H1 (cell line): ENCODE measurements at regions not wholly inside any gene's neighbourhood (a gene's known extent, or its start where the extent isn't known, plus 50 kb on each side); places are given as distances from the start of the nearest gene placed in this dataset.

Experiments
- BRCA1 ChIP-seq: IDR thresholded peaks from 2 replicates; pipeline ENCODE4 v1.6.1; 2012; ENCODE audit warnings: low read depth, low read length, improper control_type of control experiment
- CTBP2 ChIP-seq: IDR thresholded peaks from 2 replicates; pipeline ENCODE4 v1.7.0; 2011; ENCODE audit warnings: borderline replicate concordance, mild to moderate bottlenecking, moderate library complexity, mixed read lengths, low read length; ENCODE audit not compliant: insufficient read depth, insufficient read length
- MAFK ChIP-seq: IDR thresholded peaks from 2 replicates; pipeline ENCODE4 v1.6.1; 2012; ENCODE audit warnings: low read depth, mild to moderate bottlenecking, improper control_type of control experiment, low read length
- NANOG ChIP-seq: IDR thresholded peaks from 2 replicates; pipeline ENCODE4 v1.6.1; 2011; ENCODE audit warnings: low read length, low read depth, mild to moderate bottlenecking, inconsistent platforms; ENCODE audit not compliant: insufficient read depth, poor library complexity, severe bottlenecking
- RAD21 ChIP-seq, 2 experiments: IDR thresholded peaks in 1 of 2; conservative IDR thresholded peaks in 1 of 2; 2 replicates each; pipeline ENCODE4 v1.6.1; 2011; ENCODE audit warnings: low read depth in 2 of 2, low read length in 2 of 2, improper control_type of control experiment in 1 of 2, inconsistent platforms in 1 of 2, mild to moderate bottlenecking in 1 of 2, moderate library complexity in 1 of 2
- RNF2 ChIP-seq: fragments of 200-900, 300-1000 bp; sonication (generic); IDR thresholded peaks from 2 replicates; pipeline ENCODE4 v1.7.1; 2016; ENCODE audit warnings: borderline replicate concordance, low read depth, mild to moderate bottlenecking, antibody characterized with exemption, low read length; ENCODE audit not compliant: poor library complexity, severe bottlenecking; ENCODE audit errors: missing control alignments
- SAP30 ChIP-seq: fragments of 300-600 bp; sonication (generic); IDR thresholded peaks from 2 replicates; pipeline ENCODE4 v1.7.1; 2012; ENCODE audit warnings: low read length, moderate library complexity, mild to moderate bottlenecking, inconsistent platforms; ENCODE audit not compliant: insufficient read depth, insufficient replicate concordance
- SUZ12 ChIP-seq: fragments of 200-600 bp; sonication (generic); IDR thresholded peaks from 2 replicates; pipeline ENCODE4 v1.6.1; 2012; ENCODE audit warnings: mild to moderate bottlenecking, inconsistent platforms, low read length, moderate library complexity, mixed read lengths
- YY1 ChIP-seq: IDR thresholded peaks from 2 replicates; pipeline ENCODE4 v1.6.1; 2011; ENCODE audit warnings: low read depth, mild to moderate bottlenecking, low read length
- TF ChIP-seq, protein P1 (sequence below): fragments of 300-600 bp; sonication (generic); IDR thresholded peaks from 2 replicates; pipeline ENCODE4 v1.7.1; 2012; ENCODE audit warnings: low read length, moderate library complexity, mild to moderate bottlenecking, inconsistent platforms; ENCODE audit not compliant: insufficient replicate concordance
- TF ChIP-seq, protein P2 (sequence below): IDR thresholded peaks from 2 replicates; pipeline ENCODE4 v1.6.1; 2012; ENCODE audit warnings: inconsistent platforms

DNA sequence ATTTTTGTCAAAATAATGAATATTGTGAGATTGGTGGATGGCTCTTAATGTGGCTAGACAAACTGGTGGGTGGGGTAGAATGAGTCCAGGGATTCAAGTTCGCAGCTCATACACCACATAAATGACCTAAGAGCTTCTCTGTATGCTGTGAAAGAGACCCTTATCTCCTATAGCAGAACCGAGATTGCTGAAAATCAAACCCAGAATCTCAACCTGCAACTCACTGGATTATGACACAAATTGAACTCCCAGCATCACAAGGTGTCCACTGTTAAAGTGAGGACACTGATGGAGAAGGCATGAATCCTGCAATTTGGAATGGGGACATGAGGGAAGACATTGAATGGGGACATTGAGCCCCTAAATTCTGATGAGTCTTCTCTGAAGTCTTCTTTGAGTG lies 51.3 kb upstream of the CNKSR3 start (continued):
- TF ChIP-seq, protein P1, sequence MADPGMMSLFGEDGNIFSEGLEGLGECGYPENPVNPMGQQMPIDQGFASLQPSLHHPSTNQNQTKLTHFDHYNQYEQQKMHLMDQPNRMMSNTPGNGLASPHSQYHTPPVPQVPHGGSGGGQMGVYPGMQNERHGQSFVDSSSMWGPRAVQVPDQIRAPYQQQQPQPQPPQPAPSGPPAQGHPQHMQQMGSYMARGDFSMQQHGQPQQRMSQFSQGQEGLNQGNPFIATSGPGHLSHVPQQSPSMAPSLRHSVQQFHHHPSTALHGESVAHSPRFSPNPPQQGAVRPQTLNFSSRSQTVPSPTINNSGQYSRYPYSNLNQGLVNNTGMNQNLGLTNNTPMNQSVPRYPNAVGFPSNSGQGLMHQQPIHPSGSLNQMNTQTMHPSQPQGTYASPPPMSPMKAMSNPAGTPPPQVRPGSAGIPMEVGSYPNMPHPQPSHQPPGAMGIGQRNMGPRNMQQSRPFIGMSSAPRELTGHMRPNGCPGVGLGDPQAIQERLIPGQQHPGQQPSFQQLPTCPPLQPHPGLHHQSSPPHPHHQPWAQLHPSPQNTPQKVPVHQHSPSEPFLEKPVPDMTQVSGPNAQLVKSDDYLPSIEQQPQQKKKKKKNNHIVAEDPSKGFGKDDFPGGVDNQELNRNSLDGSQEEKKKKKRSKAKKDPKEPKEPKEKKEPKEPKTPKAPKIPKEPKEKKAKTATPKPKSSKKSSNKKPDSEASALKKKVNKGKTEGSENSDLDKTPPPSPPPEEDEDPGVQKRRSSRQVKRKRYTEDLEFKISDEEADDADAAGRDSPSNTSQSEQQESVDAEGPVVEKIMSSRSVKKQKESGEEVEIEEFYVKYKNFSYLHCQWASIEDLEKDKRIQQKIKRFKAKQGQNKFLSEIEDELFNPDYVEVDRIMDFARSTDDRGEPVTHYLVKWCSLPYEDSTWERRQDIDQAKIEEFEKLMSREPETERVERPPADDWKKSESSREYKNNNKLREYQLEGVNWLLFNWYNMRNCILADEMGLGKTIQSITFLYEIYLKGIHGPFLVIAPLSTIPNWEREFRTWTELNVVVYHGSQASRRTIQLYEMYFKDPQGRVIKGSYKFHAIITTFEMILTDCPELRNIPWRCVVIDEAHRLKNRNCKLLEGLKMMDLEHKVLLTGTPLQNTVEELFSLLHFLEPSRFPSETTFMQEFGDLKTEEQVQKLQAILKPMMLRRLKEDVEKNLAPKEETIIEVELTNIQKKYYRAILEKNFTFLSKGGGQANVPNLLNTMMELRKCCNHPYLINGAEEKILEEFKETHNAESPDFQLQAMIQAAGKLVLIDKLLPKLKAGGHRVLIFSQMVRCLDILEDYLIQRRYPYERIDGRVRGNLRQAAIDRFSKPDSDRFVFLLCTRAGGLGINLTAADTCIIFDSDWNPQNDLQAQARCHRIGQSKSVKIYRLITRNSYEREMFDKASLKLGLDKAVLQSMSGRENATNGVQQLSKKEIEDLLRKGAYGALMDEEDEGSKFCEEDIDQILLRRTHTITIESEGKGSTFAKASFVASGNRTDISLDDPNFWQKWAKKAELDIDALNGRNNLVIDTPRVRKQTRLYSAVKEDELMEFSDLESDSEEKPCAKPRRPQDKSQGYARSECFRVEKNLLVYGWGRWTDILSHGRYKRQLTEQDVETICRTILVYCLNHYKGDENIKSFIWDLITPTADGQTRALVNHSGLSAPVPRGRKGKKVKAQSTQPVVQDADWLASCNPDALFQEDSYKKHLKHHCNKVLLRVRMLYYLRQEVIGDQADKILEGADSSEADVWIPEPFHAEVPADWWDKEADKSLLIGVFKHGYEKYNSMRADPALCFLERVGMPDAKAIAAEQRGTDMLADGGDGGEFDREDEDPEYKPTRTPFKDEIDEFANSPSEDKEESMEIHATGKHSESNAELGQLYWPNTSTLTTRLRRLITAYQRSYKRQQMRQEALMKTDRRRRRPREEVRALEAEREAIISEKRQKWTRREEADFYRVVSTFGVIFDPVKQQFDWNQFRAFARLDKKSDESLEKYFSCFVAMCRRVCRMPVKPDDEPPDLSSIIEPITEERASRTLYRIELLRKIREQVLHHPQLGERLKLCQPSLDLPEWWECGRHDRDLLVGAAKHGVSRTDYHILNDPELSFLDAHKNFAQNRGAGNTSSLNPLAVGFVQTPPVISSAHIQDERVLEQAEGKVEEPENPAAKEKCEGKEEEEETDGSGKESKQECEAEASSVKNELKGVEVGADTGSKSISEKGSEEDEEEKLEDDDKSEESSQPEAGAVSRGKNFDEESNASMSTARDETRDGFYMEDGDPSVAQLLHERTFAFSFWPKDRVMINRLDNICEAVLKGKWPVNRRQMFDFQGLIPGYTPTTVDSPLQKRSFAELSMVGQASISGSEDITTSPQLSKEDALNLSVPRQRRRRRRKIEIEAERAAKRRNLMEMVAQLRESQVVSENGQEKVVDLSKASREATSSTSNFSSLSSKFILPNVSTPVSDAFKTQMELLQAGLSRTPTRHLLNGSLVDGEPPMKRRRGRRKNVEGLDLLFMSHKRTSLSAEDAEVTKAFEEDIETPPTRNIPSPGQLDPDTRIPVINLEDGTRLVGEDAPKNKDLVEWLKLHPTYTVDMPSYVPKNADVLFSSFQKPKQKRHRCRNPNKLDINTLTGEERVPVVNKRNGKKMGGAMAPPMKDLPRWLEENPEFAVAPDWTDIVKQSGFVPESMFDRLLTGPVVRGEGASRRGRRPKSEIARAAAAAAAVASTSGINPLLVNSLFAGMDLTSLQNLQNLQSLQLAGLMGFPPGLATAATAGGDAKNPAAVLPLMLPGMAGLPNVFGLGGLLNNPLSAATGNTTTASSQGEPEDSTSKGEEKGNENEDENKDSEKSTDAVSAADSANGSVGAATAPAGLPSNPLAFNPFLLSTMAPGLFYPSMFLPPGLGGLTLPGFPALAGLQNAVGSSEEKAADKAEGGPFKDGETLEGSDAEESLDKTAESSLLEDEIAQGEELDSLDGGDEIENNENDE: no peak
- TF ChIP-seq RAD21 (IDR thresholded peaks at IDR 0.05 in 1 of 2, conservative IDR thresholded peaks at IDR 0.05 in 1 of 2; ENCODE audit: low read depth in 2 of 2, low read length in 2 of 2) (no peak), BRCA1 (no peak), MAFK (no peak), RNF2 (no peak), YY1 (no peak), SAP30 (no peak), SUZ12 (no peak), CTBP2 (no peak), NANOG (no peak)
- TF ChIP-seq, protein P2, sequence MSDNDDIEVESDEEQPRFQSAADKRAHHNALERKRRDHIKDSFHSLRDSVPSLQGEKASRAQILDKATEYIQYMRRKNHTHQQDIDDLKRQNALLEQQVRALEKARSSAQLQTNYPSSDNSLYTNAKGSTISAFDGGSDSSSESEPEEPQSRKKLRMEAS: no peak
